ENCODE measurements at regions not wholly inside any gene's neighbourhood (a gene's known extent, or its start where the extent isn't known, plus 50 kb on each side); places are given as distances from the start of the nearest gene placed in this dataset.

DNA sequence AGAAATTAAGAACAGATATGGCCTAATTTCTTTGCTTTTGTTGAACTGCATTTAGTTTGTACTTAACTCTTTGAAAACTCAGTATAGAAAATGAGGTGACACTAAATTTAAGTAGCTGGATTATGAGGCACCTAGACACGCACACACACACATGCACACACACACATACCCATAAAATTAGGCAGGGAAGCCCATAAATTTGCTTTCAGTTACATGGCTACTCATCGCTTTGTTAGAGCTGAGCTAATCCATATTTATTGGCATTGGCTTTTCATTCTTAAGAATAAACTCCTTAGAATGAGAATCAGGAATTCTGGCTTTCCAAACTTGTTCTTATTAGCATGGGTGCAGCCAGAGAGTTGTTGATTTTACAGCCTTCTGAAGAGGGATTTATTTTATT, 61.7 kb upstream of the MBNL2 start:
- Histone ChIP-seq H3K4me3 (replicated peaks in 1 of 4; ENCODE audit: control extremely low read depth in 1 of 4, insufficient read depth in 1 of 4, low read depth in 3 of 4, low read length in 4 of 4) (no peak overlapping the region), H2AFZ (ENCODE audit: low read length) (no peak overlapping the region), H3K4me2 (ENCODE audit: extremely low read depth, insufficient read depth, low read length) (no peak overlapping the region), H3K27ac (ENCODE audit: insufficient read depth, low read length) (no peak overlapping the region), H4K20me1 (ENCODE audit: control insufficient read depth, extremely low read depth, insufficient read depth, low read length) (no peaks in the 10 kb centered on the region), H3K9ac (ENCODE audit: insufficient read depth, low read length) (no peak overlapping the region), H3K4me1 (ENCODE audit: control insufficient read depth, extremely low read depth, insufficient read depth, low read length) (no peaks in the 10 kb centered on the region), H3K27me3 (ENCODE audit: control insufficient read depth, insufficient read depth, low read length) (no peaks in the 10 kb centered on the region), H3K79me2 (ENCODE audit: control insufficient read depth, insufficient read depth, low read length) (no peaks in the 10 kb centered on the region), H3K36me3 (ENCODE audit: control insufficient read depth, insufficient read depth, low read length) (no peaks in the 10 kb centered on the region), H3K9me3 (ENCODE audit: control insufficient read depth, insufficient read depth, low read depth, low read length) (no peaks in the 10 kb centered on the region)
- no peak for DNase-seq (ENCODE audit: low read depth in 2 of 2)
- no peak for TF ChIP-seq EZH2 (IDR thresholded peaks at IDR 0.05; ENCODE audit: low read length, missing control alignments)
- TF ChIP-seq, protein P1, sequence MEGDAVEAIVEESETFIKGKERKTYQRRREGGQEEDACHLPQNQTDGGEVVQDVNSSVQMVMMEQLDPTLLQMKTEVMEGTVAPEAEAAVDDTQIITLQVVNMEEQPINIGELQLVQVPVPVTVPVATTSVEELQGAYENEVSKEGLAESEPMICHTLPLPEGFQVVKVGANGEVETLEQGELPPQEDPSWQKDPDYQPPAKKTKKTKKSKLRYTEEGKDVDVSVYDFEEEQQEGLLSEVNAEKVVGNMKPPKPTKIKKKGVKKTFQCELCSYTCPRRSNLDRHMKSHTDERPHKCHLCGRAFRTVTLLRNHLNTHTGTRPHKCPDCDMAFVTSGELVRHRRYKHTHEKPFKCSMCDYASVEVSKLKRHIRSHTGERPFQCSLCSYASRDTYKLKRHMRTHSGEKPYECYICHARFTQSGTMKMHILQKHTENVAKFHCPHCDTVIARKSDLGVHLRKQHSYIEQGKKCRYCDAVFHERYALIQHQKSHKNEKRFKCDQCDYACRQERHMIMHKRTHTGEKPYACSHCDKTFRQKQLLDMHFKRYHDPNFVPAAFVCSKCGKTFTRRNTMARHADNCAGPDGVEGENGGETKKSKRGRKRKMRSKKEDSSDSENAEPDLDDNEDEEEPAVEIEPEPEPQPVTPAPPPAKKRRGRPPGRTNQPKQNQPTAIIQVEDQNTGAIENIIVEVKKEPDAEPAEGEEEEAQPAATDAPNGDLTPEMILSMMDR (conservative IDR thresholded peaks at IDR 0.05 in 1 of 2, IDR thresholded peaks at IDR 0.05 in 1 of 2; ENCODE audit: low read depth in 1 of 2, low read length in 2 of 2): no peak

DNA sequence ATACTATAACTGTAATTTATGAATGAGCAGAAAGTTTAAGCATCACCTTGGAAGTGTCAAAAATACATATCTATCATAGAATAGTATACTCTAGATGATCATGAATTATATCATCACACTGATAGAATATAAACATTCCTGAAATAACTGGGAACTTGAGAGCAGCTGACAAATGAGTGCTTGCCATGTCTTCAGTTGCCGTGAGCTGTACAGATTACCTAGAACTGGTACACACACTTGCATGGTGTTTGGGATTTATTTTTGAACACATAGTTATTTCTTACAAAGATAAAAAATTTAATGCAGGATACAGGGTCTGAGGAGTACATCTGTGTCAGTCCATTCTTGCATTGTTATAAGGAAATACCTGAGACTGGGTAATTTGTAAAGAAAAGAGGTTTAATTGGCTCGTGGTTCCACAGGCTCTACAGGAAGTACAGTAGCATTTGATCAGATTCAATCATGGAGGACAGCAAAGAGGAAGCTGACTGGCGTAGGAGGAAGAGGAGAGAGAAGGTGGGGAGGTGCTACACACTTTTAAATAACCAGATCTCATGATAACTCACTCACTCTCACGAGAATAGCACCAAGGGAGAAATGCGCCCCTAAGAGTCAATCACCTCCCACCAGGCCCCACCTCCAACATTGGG, 60.4 kb upstream of the MBNL2 start:
- no peak overlapping the region for H3K27ac ChIP-seq (ENCODE audit: insufficient read depth, low read length)
- no peak for TF ChIP-seq EZH2 (IDR thresholded peaks at IDR 0.05; ENCODE audit: low read length, missing control alignments)
- TF ChIP-seq, protein P1 (conservative IDR thresholded peaks at IDR 0.05 in 1 of 2, IDR thresholded peaks at IDR 0.05 in 1 of 2; ENCODE audit: low read depth in 1 of 2, low read length in 2 of 2): no peak
- H3K79me2 ChIP-seq (ENCODE audit: control insufficient read depth, insufficient read depth, low read length): no peaks in the 10 kb centered on the region
- H3K27me3 ChIP-seq (ENCODE audit: control insufficient read depth, insufficient read depth, low read length): no peaks in the 10 kb centered on the region
- H3K4me3 ChIP-seq (replicated peaks in 1 of 4; ENCODE audit: control extremely low read depth in 1 of 4, insufficient read depth in 1 of 4, low read depth in 3 of 4, low read length in 4 of 4): no peak overlapping the region
- H3K9me3 ChIP-seq (ENCODE audit: control insufficient read depth, insufficient read depth, low read depth, low read length): no peaks in the 10 kb centered on the region
- DNase-seq (ENCODE audit: low read depth in 2 of 2): no peak
- H3K9ac ChIP-seq (ENCODE audit: insufficient read depth, low read length): no peak overlapping the region
- H3K36me3 ChIP-seq (ENCODE audit: control insufficient read depth, insufficient read depth, low read length): no peaks in the 10 kb centered on the region
- no peaks in the 10 kb centered on the region for H3K4me1 ChIP-seq (ENCODE audit: control insufficient read depth, extremely low read depth, insufficient read depth, low read length)
- no peak overlapping the region for H3K4me2 ChIP-seq (ENCODE audit: extremely low read depth, insufficient read depth, low read length)
- no peaks in the 10 kb centered on the region for H4K20me1 ChIP-seq (ENCODE audit: control insufficient read depth, extremely low read depth, insufficient read depth, low read length)
- H2AFZ ChIP-seq (ENCODE audit: low read length): no peak overlapping the region

DNA sequence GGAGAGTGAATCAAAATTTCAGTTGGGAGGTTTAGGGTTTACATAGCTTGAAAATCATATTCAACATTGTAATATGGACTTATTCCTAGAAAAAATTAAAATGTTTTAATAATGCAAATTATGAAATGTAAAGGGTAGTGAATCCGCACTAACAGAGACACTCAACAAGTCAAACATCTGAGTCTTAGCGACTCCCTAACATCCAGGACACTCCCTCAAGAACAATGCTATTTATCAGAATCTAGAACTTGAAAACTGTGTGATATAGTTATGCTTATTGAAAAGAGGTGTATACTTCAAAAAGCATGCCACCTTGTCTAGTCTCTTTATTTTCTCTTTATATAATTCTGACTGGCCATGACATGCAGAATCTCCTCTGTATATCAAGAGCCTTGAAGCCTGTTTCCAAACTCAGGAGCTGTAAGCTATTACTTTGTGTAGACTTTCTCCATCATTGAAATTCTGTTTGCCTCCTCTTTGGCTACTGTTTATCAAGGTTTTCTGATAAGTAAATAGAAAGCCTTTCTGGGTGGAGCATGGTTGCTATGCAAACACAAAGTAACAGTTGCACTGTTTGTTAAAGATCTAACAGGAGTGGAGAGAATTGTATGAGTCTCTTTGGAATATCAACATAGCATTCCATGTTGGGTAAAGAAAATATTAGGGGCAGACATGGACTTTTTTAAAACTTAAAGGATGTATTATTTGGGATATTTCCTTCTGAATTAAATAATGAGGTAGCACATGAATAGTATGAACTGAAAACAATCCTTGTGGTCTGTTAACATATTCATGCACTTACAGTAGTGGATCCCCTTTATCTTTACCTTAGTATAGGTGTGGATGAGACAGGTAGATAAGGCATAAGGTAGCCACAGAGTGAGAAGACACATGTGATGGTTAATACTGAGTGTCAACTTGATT, 56.4 kb upstream of the MBNL2 start:
- Histone ChIP-seq H3K4me2 (ENCODE audit: extremely low read depth, insufficient read depth, low read length) (no peak overlapping the region), H3K27me3 (ENCODE audit: control insufficient read depth, insufficient read depth, low read length) (no peaks in the 10 kb centered on the region), H3K4me1 (ENCODE audit: control insufficient read depth, extremely low read depth, insufficient read depth, low read length) (no peaks in the 10 kb centered on the region), H3K9ac (ENCODE audit: insufficient read depth, low read length) (no peak overlapping the region), H2AFZ (ENCODE audit: low read length) (no peak overlapping the region), H4K20me1 (ENCODE audit: control insufficient read depth, extremely low read depth, insufficient read depth, low read length) (no peaks in the 10 kb centered on the region), H3K9me3 (ENCODE audit: control insufficient read depth, insufficient read depth, low read depth, low read length) (no peaks in the 10 kb centered on the region), H3K79me2 (ENCODE audit: control insufficient read depth, insufficient read depth, low read length) (no peaks in the 10 kb centered on the region), H3K36me3 (ENCODE audit: control insufficient read depth, insufficient read depth, low read length) (no peaks in the 10 kb centered on the region), H3K4me3 (replicated peaks in 1 of 4; ENCODE audit: control extremely low read depth in 1 of 4, insufficient read depth in 1 of 4, low read depth in 3 of 4, low read length in 4 of 4) (no peak overlapping the region), H3K27ac (ENCODE audit: insufficient read depth, low read length) (no peak overlapping the region)
- DNase-seq (ENCODE audit: low read depth in 2 of 2): no peak
- TF ChIP-seq EZH2 (IDR thresholded peaks at IDR 0.05; ENCODE audit: low read length, missing control alignments): no peak
- TF ChIP-seq, protein P1 (conservative IDR thresholded peaks at IDR 0.05 in 1 of 2, IDR thresholded peaks at IDR 0.05 in 1 of 2; ENCODE audit: low read depth in 1 of 2, low read length in 2 of 2): no peak

Data from fibroblast of lung (primary cell).